ENCODE measurements at regions not wholly inside any gene's neighbourhood (a gene's known extent, or its start where the extent isn't known, plus 50 kb on each side); places are given as distances from the start of the nearest gene placed in this dataset.

DNA sequence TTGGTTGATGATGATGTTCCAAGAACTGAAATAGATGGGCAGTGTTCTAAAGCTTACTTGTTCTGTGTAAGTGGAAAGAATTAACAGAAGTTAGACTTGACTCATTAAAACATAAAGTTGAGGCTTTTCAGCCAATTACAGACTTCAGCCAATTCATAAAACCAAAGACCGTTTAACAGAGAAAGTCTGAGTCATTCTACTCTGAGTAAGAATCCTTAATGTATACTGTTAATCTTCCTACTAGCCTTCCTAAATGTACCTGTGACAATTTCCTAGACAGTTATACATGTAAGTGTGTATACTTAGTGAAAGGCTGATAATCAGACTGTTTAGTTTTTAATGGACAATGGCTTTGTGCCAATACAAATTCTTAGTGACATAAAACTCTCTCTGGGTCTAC is 681.0 kb downstream of the RPL10L start:
- H3K27ac Mint-ChIP-seq = no peak overlapping the region
- no peaks in the 10 kb centered on the region for H3K4me1 ChIP-seq (ENCODE audit: control insufficient read depth in 1 of 2, insufficient read depth in 2 of 2, low read length in 2 of 2)
- H3K4me3 ChIP-seq (replicated peaks in 1 of 3; ENCODE audit: low read depth in 2 of 3, low read length in 3 of 3) = no peak overlapping the region
- peaks cover 0 to 8% (median 0%) of the 10 kb centered on the region in 7 donors for H3K9me3 Mint-ChIP-seq
- no peaks in the 10 kb centered on the region for H3K36me3 Mint-ChIP-seq
- no peak overlapping the region for H3K4me2 ChIP-seq (replicated peaks; ENCODE audit: extremely low read depth, low read length, poor library complexity, severe bottlenecking)
- H3K4me3 Mint-ChIP-seq = no peak overlapping the region
- no peak for DNase-seq
- H3K79me2 ChIP-seq (ENCODE audit: insufficient read depth, low read length) = no peaks in the 10 kb centered on the region
- TF ChIP-seq, protein P1, sequence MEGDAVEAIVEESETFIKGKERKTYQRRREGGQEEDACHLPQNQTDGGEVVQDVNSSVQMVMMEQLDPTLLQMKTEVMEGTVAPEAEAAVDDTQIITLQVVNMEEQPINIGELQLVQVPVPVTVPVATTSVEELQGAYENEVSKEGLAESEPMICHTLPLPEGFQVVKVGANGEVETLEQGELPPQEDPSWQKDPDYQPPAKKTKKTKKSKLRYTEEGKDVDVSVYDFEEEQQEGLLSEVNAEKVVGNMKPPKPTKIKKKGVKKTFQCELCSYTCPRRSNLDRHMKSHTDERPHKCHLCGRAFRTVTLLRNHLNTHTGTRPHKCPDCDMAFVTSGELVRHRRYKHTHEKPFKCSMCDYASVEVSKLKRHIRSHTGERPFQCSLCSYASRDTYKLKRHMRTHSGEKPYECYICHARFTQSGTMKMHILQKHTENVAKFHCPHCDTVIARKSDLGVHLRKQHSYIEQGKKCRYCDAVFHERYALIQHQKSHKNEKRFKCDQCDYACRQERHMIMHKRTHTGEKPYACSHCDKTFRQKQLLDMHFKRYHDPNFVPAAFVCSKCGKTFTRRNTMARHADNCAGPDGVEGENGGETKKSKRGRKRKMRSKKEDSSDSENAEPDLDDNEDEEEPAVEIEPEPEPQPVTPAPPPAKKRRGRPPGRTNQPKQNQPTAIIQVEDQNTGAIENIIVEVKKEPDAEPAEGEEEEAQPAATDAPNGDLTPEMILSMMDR (IDR thresholded peaks at IDR 0.05) = no peak
- WGBS (ENCODE audit: insufficient coverage) = no CpG with 5 or more reads among the region's 1 CpG
- H3K9me3 ChIP-seq (replicated peaks in 1 of 2; ENCODE audit: control insufficient read depth in 1 of 2, insufficient read depth in 1 of 2, low read length in 2 of 2) = peaks cover 0 to 4% of the 10 kb centered on the region in 2 donors
- H3K27me3 Mint-ChIP-seq (ENCODE audit: low read depth in 3 of 3) = peaks cover 0 to 2% (median 0%) of the 10 kb centered on the region in 3 donors
- H2AFZ ChIP-seq (ENCODE audit: insufficient read depth, low read depth, low read length, poor library complexity, severe bottlenecking) = no peak overlapping the region
- no peak overlapping the region for H3K9ac ChIP-seq (ENCODE audit: insufficient read depth, low read length, poor library complexity, severe bottlenecking)
- intact Hi-C loops (cut with micrococcal nuclease) = no loop called here
- H3K27me3 ChIP-seq (ENCODE audit: control insufficient read depth in 2 of 2, insufficient read depth in 2 of 2, low read length in 2 of 2) = no peaks in the 10 kb centered on the region
- H3K27ac ChIP-seq (ENCODE audit: low read depth in 1 of 2, low read length in 2 of 2) = no peak overlapping the region
- no peaks in the 10 kb centered on the region for H4K20me1 ChIP-seq (ENCODE audit: insufficient read depth, low read length)
- H3K36me3 ChIP-seq (replicated peaks in 1 of 2; ENCODE audit: control insufficient read depth in 1 of 2, insufficient read depth in 2 of 2, low read length in 2 of 2) = no peaks in the 10 kb centered on the region
- H3K4me1 Mint-ChIP-seq = no peaks in the 10 kb centered on the region

DNA sequence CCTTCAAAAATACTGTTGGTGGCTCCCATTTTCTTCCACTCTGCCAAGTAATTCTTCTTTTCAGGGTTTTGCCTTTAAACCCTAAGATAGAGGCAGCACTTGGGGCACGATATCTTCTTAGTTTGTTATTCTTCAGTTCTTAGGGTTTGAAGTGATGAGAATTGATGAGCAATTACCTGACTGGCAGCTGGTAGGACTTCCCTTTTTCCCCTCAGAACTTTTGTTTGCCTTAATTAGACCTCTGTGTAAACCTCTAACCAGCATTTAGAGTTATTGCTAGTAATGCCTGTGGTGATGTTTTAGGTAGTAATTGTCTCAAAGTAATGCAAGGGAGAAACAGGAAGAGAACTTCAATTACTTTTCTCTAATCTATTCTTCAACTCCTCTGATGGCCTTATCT is 683.5 kb downstream of the RPL10L start:
- Mint-ChIP-seq H3K4me3 (no peak overlapping the region), H3K9me3 (peaks cover 0 to 3% (median 0%) of the 10 kb centered on the region in 7 donors), H3K4me1 (no peaks in the 10 kb centered on the region), H3K27me3 (ENCODE audit: low read depth in 3 of 3) (peaks cover 0 to 2% (median 0%) of the 10 kb centered on the region in 3 donors), H3K27ac (no peak overlapping the region), H3K36me3 (no peaks in the 10 kb centered on the region)
- no peak overlapping the region for H3K4me3 ChIP-seq (replicated peaks in 1 of 3; ENCODE audit: low read depth in 2 of 3, low read length in 3 of 3)
- H3K4me2 ChIP-seq (replicated peaks; ENCODE audit: extremely low read depth, low read length, poor library complexity, severe bottlenecking) = no peak overlapping the region
- H3K9ac ChIP-seq (ENCODE audit: insufficient read depth, low read length, poor library complexity, severe bottlenecking) = no peak overlapping the region
- DNase-seq = no peak
- no peaks in the 10 kb centered on the region for H3K27me3 ChIP-seq (ENCODE audit: control insufficient read depth in 2 of 2, insufficient read depth in 2 of 2, low read length in 2 of 2)
- no peak overlapping the region for H2AFZ ChIP-seq (ENCODE audit: insufficient read depth, low read depth, low read length, poor library complexity, severe bottlenecking)
- peaks cover 0 to 4% of the 10 kb centered on the region in 2 donors for H3K9me3 ChIP-seq (replicated peaks in 1 of 2; ENCODE audit: control insufficient read depth in 1 of 2, insufficient read depth in 1 of 2, low read length in 2 of 2)
- TF ChIP-seq, protein P1 (IDR thresholded peaks at IDR 0.05) = no peak
- no peaks in the 10 kb centered on the region for H3K36me3 ChIP-seq (replicated peaks in 1 of 2; ENCODE audit: control insufficient read depth in 1 of 2, insufficient read depth in 2 of 2, low read length in 2 of 2)
- no peaks in the 10 kb centered on the region for H3K4me1 ChIP-seq (ENCODE audit: control insufficient read depth in 1 of 2, insufficient read depth in 2 of 2, low read length in 2 of 2)
- no CpG with 5 or more reads among the region's 1 CpG for WGBS (ENCODE audit: insufficient coverage)
- no peaks in the 10 kb centered on the region for H3K79me2 ChIP-seq (ENCODE audit: insufficient read depth, low read length)
- intact Hi-C loops (cut with micrococcal nuclease) = no loop called here
- H3K27ac ChIP-seq (ENCODE audit: low read depth in 1 of 2, low read length in 2 of 2) = no peak overlapping the region
- no peaks in the 10 kb centered on the region for H4K20me1 ChIP-seq (ENCODE audit: insufficient read depth, low read length)

All from CD14-positive monocyte (primary cell).